Transverse colon (tissue), 4 donors: ENCODE measurements at regions not wholly inside any gene's neighbourhood (a gene's known extent, or its start where the extent isn't known, plus 50 kb on each side); places are given as distances from the start of the nearest gene placed in this dataset.

ENCODE experiments used
- DNase-seq: peaks from one replicate; pipeline ENCODE4 v3.0.0-alpha.2; 2019
- H3K27ac ChIP-seq, 4 donors: fragments of 200-600 bp; sonication (generic); 2 replicates each; pipeline ENCODE4 v1.5.1; 2016 to 2018; ENCODE audit warnings: inconsistent platforms in 4 of 4
- H3K27me3 ChIP-seq: fragments of 200-600 bp; sonication (generic); 2 replicates; pipeline ENCODE4 v1.5.1; 2017; ENCODE audit warnings: inconsistent platforms
- H3K36me3 ChIP-seq, 4 donors: fragments of 200-600 bp; sonication (generic); 2 replicates each; pipeline ENCODE4 v1.5.1; 2017 to 2019; ENCODE audit warnings: inconsistent platforms in 4 of 4
- H3K4me1 ChIP-seq, 4 donors: fragments of 200-600 bp; sonication (generic); 2 replicates each; pipeline ENCODE4 v1.5.1; 2017 to 2020; ENCODE audit warnings: inconsistent platforms in 4 of 4
- H3K4me3 ChIP-seq, 4 donors: fragments of 200-600 bp; sonication (generic); 1 replicate in 1 of 4; 2 replicates in 3 of 4; pipeline versions ENCODE4 v1.5.1 to v1.6.1; 2017 to 2019; ENCODE audit warnings: inconsistent platforms in 4 of 4
- H3K9me3 ChIP-seq, 2 donors: fragments of 200-600 bp; sonication (generic); 2 replicates each; pipeline ENCODE4 v1.5.1; 2017 to 2019; ENCODE audit warnings: inconsistent platforms in 2 of 2
- EP300 ChIP-seq: sonication (generic); formaldehyde crosslinking; IDR thresholded peaks from one replicate; pipeline ENCODE4 v1.6.1; 2017; ENCODE audit warnings: antibody characterized with exemption, low read depth
- POLR2A ChIP-seq: fragments of 450-650 bp; IDR thresholded peaks from one replicate; pipeline ENCODE4 v1.6.1; 2016; ENCODE audit warnings: antibody characterized with exemption, mild to moderate bottlenecking, moderate library complexity
- POLR2AphosphoS5 ChIP-seq, 3 donors: sonication (generic); formaldehyde crosslinking; IDR thresholded peaks; one replicate each; pipeline ENCODE4 v1.6.1; 2016; ENCODE audit warnings: antibody characterized with exemption in 3 of 3
- WGBS, 2 donors: methylation state at CpG; one replicate each; pipeline ENCODE4 v1.1.5; 2018; ENCODE audit warnings: low coverage in 1 of 2; 5-methylcytosine and 5-hydroxymethylcytosine counted together
- in situ Hi-C, 4 donors: fragments of 200-750 bp; cut with MboI; loops; one replicate each; pipeline versions ENCODE4 v1.15.0 to v1.15.1; 2017; ENCODE audit warnings: low sequenced_read_pairs in 3 of 4, low pct_ligation_motif_present in 1 of 4, low pct_unique_long_range_greater_than_20kb in 1 of 4
- intact Hi-C: fragments of 100-400 bp; cut with DNase I; formaldehyde crosslinking; loops from one replicate; pipeline ENCODE4 v1.15.1; 2023; ENCODE audit warnings: low total_unique reads
- TF ChIP-seq, protein P1 (sequence below), 5 experiments: fragments of 200-600 bp in 3 of 5; fragments of 450-650 bp in 2 of 5; sonication (generic) in 3 of 5; IDR thresholded peaks; 1 replicate in 2 of 5; 2 replicates in 3 of 5; pipeline ENCODE4 v1.5.1; 2016 to 2017; ENCODE audit warnings: antibody characterized with exemption in 5 of 5, inconsistent platforms in 3 of 5, mild to moderate bottlenecking in 2 of 5, moderate library complexity in 1 of 5

GRCh38 chr16:54467398-54467797 is 180.8 kb upstream of the IRX3 start:
- WGBS, 2 donors, result 75 to 85% methylated on average over 2 of the region's 2 CpGs
- Histone ChIP-seq H3K9me3 (peaks cover 0 to 8% of the 10 kb centered on the region in 2 donors), H3K36me3 (no peaks in the 10 kb centered on the region), H3K4me1 (no peaks in the 10 kb centered on the region), H3K27me3 (no peaks in the 10 kb centered on the region), H3K4me3 (no peak overlapping the region), H3K27ac (no peak overlapping the region)
- in situ Hi-C loops, result no loop called here
- intact Hi-C loops, result no loop called here
- TF ChIP-seq, protein P1, sequence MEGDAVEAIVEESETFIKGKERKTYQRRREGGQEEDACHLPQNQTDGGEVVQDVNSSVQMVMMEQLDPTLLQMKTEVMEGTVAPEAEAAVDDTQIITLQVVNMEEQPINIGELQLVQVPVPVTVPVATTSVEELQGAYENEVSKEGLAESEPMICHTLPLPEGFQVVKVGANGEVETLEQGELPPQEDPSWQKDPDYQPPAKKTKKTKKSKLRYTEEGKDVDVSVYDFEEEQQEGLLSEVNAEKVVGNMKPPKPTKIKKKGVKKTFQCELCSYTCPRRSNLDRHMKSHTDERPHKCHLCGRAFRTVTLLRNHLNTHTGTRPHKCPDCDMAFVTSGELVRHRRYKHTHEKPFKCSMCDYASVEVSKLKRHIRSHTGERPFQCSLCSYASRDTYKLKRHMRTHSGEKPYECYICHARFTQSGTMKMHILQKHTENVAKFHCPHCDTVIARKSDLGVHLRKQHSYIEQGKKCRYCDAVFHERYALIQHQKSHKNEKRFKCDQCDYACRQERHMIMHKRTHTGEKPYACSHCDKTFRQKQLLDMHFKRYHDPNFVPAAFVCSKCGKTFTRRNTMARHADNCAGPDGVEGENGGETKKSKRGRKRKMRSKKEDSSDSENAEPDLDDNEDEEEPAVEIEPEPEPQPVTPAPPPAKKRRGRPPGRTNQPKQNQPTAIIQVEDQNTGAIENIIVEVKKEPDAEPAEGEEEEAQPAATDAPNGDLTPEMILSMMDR (IDR thresholded peaks at IDR 0.05), result no peak
- TF ChIP-seq POLR2AphosphoS5 (IDR thresholded peaks at IDR 0.05), result no peak
- DNase-seq, result no peak

- Histone ChIP-seq H3K9me3 (peaks cover 0 to 8% of the 10 kb centered on the region in 2 donors), H3K27ac (no peak overlapping the region), H3K36me3 (no peaks in the 10 kb centered on the region), H3K4me3 (no peak overlapping the region), H3K4me1 (no peaks in the 10 kb centered on the region), H3K27me3 (no peaks in the 10 kb centered on the region)
- no peak for DNase-seq
- in situ Hi-C loops (no loop called here), intact Hi-C loops (no loop called here)
- no peak for TF ChIP-seq POLR2A
- TF ChIP-seq, protein P1 (IDR thresholded peaks at IDR 0.05), result no peak
- TF ChIP-seq EP300, result no peak
- TF ChIP-seq POLR2AphosphoS5 (IDR thresholded peaks at IDR 0.05), result no peak
- 79 to 100% methylated on average over 1 to 3 of the region's 3 CpGs for WGBS, 2 donors
Observed at GRCh38 chr16:54466233-54466632, 179.6 kb upstream of the IRX3 start.

- Histone ChIP-seq H3K36me3 (no peaks in the 10 kb centered on the region), H3K27me3 (peaks cover 6% of the 10 kb centered on the region), H3K4me3 (no peak overlapping the region), H3K27ac (no peak overlapping the region), H3K4me1 (no peaks in the 10 kb centered on the region), H3K9me3 (peaks cover 0 to 8% of the 10 kb centered on the region in 2 donors)
- no peak for DNase-seq
- TF ChIP-seq EP300, result no peak
- TF ChIP-seq POLR2A, result no peak
- TF ChIP-seq, protein P1 (IDR thresholded peaks at IDR 0.05), result no peak
- no peak for TF ChIP-seq POLR2AphosphoS5 (IDR thresholded peaks at IDR 0.05)
- intact Hi-C loops (no loop called here), in situ Hi-C loops (no loop called here)
- 86 to 89% methylated on average over 4 of the region's 4 CpGs for WGBS, 2 donors
Observed at GRCh38 chr16:54465063-54465462, 178.5 kb upstream of the IRX3 start.

DNA sequence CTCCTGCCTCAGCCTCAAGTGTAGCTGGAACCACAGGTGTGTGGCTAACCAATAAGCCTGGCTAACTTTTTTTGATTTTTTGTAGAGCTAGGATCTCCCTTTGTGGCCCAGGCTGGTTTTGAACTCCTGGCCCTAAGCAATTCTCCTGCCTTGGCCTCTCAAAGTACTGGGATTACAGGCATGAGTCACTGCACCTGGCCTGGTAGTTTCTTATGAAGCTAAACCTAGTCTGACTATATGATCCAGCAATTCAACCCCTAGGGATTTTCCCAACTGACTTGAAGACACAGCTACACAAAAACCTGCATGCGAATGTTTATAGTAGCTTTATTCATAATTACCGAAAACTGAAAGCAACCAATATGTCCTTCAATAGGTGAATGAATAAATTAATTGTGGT is 176.2 kb upstream of the IRX3 start:
- no peak overlapping the region for H3K27ac ChIP-seq
- intact Hi-C loops, result no loop called here
- H3K27me3 ChIP-seq, result peaks cover 6% of the 10 kb centered on the region
- H3K4me3 ChIP-seq, result no peak overlapping the region
- H3K4me1 ChIP-seq, result no peaks in the 10 kb centered on the region
- H3K36me3 ChIP-seq, result no peaks in the 10 kb centered on the region
- DNase-seq, result no peak
- 80 to 100% methylated on average over 2 of the region's 2 CpGs for WGBS, 2 donors
- peaks cover 0 to 8% of the 10 kb centered on the region in 2 donors for H3K9me3 ChIP-seq
- in situ Hi-C loops, result no loop called here
- TF ChIP-seq POLR2AphosphoS5 (IDR thresholded peaks at IDR 0.05) (no peak), EP300 (no peak), POLR2A (no peak)
- TF ChIP-seq, protein P1 (IDR thresholded peaks at IDR 0.05), result no peak
